ENCODE measurements at regions not wholly inside any gene's neighbourhood (a gene's known extent, or its start where the extent isn't known, plus 50 kb on each side); places are given as distances from the start of the nearest gene placed in this dataset.

GRCh38 chr20:50242548-50242862, 51.9 kb downstream of the CEBPB start:
- intact Hi-C loops (cut with DNase I; ENCODE audit: low total_unique reads): no loop called here
- no peak for TF ChIP-seq POLR2A (IDR thresholded peaks at IDR 0.05)
- TF ChIP-seq CTCF (IDR thresholded peaks at IDR 0.05): no peak
- WGBS, 2 donors: 72 to 90% methylated on average over 6 of the region's 6 CpGs
- H3K4me3 ChIP-seq (ENCODE audit: low read depth, poor library complexity, severe bottlenecking): no peak overlapping the region
- no peak for DNase-seq (ENCODE audit: low spot score in 2 of 2)

- WGBS, 2 donors: 52 to 70% methylated on average over 23 to 25 of the region's 27 CpGs
- H3K4me3 ChIP-seq (ENCODE audit: low read depth, poor library complexity, severe bottlenecking): no peak overlapping the region
- intact Hi-C loops (cut with DNase I; ENCODE audit: low total_unique reads): no loop called here
- no peak for DNase-seq (ENCODE audit: low spot score in 2 of 2)
- TF ChIP-seq CTCF (IDR thresholded peaks at IDR 0.05) (no peak), POLR2A (IDR thresholded peaks at IDR 0.05) (no peak)
Measured at GRCh38 chr20:50242863-50243609, 52.4 kb downstream of the CEBPB start.

GRCh38 chr20:50243610-50244351, 53.2 kb downstream of the CEBPB start:
- 87 to 88% methylated on average over 15 of the region's 15 CpGs for WGBS, 2 donors
- DNase-seq (ENCODE audit: low spot score in 2 of 2): no peak
- intact Hi-C loops (cut with DNase I; ENCODE audit: low total_unique reads): no loop called here
- H3K4me3 ChIP-seq (ENCODE audit: low read depth, poor library complexity, severe bottlenecking): no peak overlapping the region
- no peak for TF ChIP-seq CTCF (IDR thresholded peaks at IDR 0.05)
- no peak for TF ChIP-seq POLR2A (IDR thresholded peaks at IDR 0.05)

- no peak overlapping the region for H3K4me3 ChIP-seq (ENCODE audit: low read depth, poor library complexity, severe bottlenecking)
- intact Hi-C loops (cut with DNase I; ENCODE audit: low total_unique reads): no loop called here
- TF ChIP-seq CTCF (IDR thresholded peaks at IDR 0.05) (no peak), POLR2A (IDR thresholded peaks at IDR 0.05) (no peak)
- no peak for DNase-seq (ENCODE audit: low spot score in 2 of 2)
- WGBS, 2 donors: 39 to 65% methylated on average over 4 to 7 of the region's 9 CpGs
Measured at GRCh38 chr20:50244352-50245149, 53.9 kb downstream of the CEBPB start.

GRCh38 chr20:50245498-50246366, 55.1 kb downstream of the CEBPB start:
- no peak for DNase-seq (ENCODE audit: low spot score in 2 of 2)

More at GRCh38 chr20:50245498-50246366, 55.1 kb downstream of the CEBPB start:
- H3K4me3 ChIP-seq (ENCODE audit: low read depth, poor library complexity, severe bottlenecking): no peak overlapping the region
- TF ChIP-seq POLR2A (IDR thresholded peaks at IDR 0.05) (no peak), CTCF (IDR thresholded peaks at IDR 0.05) (no peak)
- WGBS, 2 donors: 62 to 65% methylated on average over 12 to 14 of the region's 14 CpGs
- intact Hi-C loops (cut with DNase I; ENCODE audit: low total_unique reads): no loop called here

All from lower leg skin (tissue), 4 donors.